ENCODE measurements at regions not wholly inside any gene's neighbourhood (a gene's known extent, or its start where the extent isn't known, plus 50 kb on each side); places are given as distances from the start of the nearest gene placed in this dataset.

DNA sequence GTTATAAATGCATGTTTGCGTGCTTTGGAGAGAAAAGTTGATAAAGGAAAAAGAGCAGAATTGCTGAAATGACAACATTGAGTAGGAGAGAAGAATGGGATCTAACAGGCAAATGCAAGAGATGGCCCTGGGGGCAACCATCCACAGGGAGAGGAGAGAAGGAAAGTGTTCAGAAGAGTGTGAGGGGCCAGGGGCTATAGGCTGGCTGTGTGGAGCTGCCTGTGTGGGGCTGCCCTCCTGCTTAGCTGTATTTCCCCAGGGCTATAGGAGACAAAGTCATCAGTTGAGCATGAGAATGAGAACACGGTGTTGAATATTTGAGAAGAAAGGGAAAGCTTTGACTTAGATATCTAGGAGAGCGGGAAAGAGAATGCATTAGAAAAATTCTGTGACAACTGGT is 572.0 kb downstream of the SOX11 start:
- H3K9ac ChIP-seq (ENCODE audit: low read depth, low read length, poor library complexity, severe bottlenecking): no peak overlapping the region
- no peaks in the 10 kb centered on the region for H3K4me1 ChIP-seq (ENCODE audit: insufficient read depth, low read length, poor library complexity, severe bottlenecking)
- no peaks in the 10 kb centered on the region for H3F3A ChIP-seq (ENCODE audit: low read depth)
- TF ChIP-seq EZH2phosphoT487 (IDR thresholded peaks at IDR 0.05; ENCODE audit: borderline replicate concordance): no peak
- TF ChIP-seq, protein P1, sequence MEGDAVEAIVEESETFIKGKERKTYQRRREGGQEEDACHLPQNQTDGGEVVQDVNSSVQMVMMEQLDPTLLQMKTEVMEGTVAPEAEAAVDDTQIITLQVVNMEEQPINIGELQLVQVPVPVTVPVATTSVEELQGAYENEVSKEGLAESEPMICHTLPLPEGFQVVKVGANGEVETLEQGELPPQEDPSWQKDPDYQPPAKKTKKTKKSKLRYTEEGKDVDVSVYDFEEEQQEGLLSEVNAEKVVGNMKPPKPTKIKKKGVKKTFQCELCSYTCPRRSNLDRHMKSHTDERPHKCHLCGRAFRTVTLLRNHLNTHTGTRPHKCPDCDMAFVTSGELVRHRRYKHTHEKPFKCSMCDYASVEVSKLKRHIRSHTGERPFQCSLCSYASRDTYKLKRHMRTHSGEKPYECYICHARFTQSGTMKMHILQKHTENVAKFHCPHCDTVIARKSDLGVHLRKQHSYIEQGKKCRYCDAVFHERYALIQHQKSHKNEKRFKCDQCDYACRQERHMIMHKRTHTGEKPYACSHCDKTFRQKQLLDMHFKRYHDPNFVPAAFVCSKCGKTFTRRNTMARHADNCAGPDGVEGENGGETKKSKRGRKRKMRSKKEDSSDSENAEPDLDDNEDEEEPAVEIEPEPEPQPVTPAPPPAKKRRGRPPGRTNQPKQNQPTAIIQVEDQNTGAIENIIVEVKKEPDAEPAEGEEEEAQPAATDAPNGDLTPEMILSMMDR (conservative IDR thresholded peaks at IDR 0.05; ENCODE audit: low read length): no peak
- H3K36me3 ChIP-seq (ENCODE audit: insufficient read depth, low read length): no peaks in the 10 kb centered on the region
- H3K4me2 ChIP-seq (ENCODE audit: low read depth, low read length, poor library complexity, severe bottlenecking): no peak overlapping the region
- no peaks in the 10 kb centered on the region for H3K9me3 ChIP-seq (ENCODE audit: insufficient read depth, low read depth, low read length)
- no peaks in the 10 kb centered on the region for H4K20me1 ChIP-seq (ENCODE audit: insufficient read depth, low read length, poor library complexity, severe bottlenecking)
- no peaks in the 10 kb centered on the region for H3K79me2 ChIP-seq (ENCODE audit: insufficient read depth, low read length)
- no peak overlapping the region for H2AFZ ChIP-seq (ENCODE audit: low read length)
- no peak overlapping the region for H3K4me3 ChIP-seq (ENCODE audit: low read length, poor library complexity, severe bottlenecking)
- H3K9me2 ChIP-seq (replicated peaks; ENCODE audit: low read depth, low read length): no peaks in the 10 kb centered on the region
- no peaks in the 10 kb centered on the region for H3K27me3 ChIP-seq (ENCODE audit: insufficient read depth, low read length, poor library complexity, severe bottlenecking)

DNA sequence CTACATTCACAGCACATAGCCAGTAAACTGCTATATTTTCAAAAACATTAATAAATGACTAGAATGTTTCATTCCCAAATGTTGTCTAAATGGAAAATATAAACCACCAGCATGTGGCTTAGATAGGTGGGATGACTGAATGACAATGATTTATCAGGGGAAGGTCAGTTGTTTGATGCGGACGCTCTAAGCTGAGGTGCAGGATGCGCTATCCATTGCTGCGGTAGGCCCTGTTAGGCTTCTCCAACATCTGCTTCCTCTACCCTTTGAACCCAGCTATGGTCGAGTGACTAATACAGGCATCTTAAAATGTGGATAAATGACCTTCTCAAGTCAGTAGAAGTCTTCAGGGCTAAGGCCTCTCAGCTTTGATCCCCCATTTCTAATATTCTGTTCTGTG is 584.2 kb downstream of the CMPK2 start:
- Histone ChIP-seq H3K4me1 (ENCODE audit: insufficient read depth, low read length, poor library complexity, severe bottlenecking) (no peaks in the 10 kb centered on the region), H4K20me1 (ENCODE audit: insufficient read depth, low read length, poor library complexity, severe bottlenecking) (no peaks in the 10 kb centered on the region), H3K27me3 (ENCODE audit: insufficient read depth, low read length, poor library complexity, severe bottlenecking) (no peaks in the 10 kb centered on the region), H3K9me2 (replicated peaks; ENCODE audit: low read depth, low read length) (no peaks in the 10 kb centered on the region), H3K36me3 (ENCODE audit: insufficient read depth, low read length) (no peaks in the 10 kb centered on the region), H3K79me2 (ENCODE audit: insufficient read depth, low read length) (no peaks in the 10 kb centered on the region), H3K9ac (ENCODE audit: low read depth, low read length, poor library complexity, severe bottlenecking) (no peak overlapping the region), H3K4me2 (ENCODE audit: low read depth, low read length, poor library complexity, severe bottlenecking) (no peak overlapping the region), H3F3A (ENCODE audit: low read depth) (no peaks in the 10 kb centered on the region), H2AFZ (ENCODE audit: low read length) (no peak overlapping the region), H3K9me3 (ENCODE audit: insufficient read depth, low read depth, low read length) (no peaks in the 10 kb centered on the region), H3K4me3 (ENCODE audit: low read length, poor library complexity, severe bottlenecking) (no peak overlapping the region)
- no peak for TF ChIP-seq EZH2phosphoT487 (IDR thresholded peaks at IDR 0.05; ENCODE audit: borderline replicate concordance)
- TF ChIP-seq, protein P1 (conservative IDR thresholded peaks at IDR 0.05; ENCODE audit: low read length): no peak

DNA sequence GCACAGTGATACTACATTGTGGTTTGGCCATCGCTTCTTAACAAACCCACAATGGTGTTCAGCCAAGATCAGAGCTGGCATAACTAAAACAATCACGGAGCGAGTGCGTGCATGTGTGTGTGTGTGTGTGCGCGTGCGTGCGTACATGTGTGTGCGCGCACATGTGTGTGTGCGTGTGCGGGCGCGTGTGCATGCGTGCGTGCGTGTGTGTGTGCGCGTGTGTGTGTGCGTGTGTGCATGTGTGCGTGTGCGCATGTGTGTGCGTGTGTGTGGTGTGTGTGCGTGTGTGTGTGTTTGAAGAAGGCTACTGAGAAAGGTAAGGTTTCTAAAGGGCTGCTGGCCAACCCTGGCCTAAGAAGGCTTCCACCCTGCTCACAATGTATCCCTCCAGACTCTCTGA is 582.4 kb downstream of the CMPK2 start:
- Histone ChIP-seq H3K36me3 (ENCODE audit: insufficient read depth, low read length) (no peaks in the 10 kb centered on the region), H3K9me2 (replicated peaks; ENCODE audit: low read depth, low read length) (no peaks in the 10 kb centered on the region)

More for the DNA sequence above, 582.4 kb downstream of the CMPK2 start:
- no peaks in the 10 kb centered on the region for H3F3A ChIP-seq (ENCODE audit: low read depth)
- TF ChIP-seq EZH2phosphoT487 (IDR thresholded peaks at IDR 0.05; ENCODE audit: borderline replicate concordance): no peak
- TF ChIP-seq, protein P1 (conservative IDR thresholded peaks at IDR 0.05; ENCODE audit: low read length): no peak
- H3K4me2 ChIP-seq (ENCODE audit: low read depth, low read length, poor library complexity, severe bottlenecking): no peak overlapping the region
- H3K9me3 ChIP-seq (ENCODE audit: insufficient read depth, low read depth, low read length): no peaks in the 10 kb centered on the region
- no peak overlapping the region for H2AFZ ChIP-seq (ENCODE audit: low read length)
- H3K4me3 ChIP-seq (ENCODE audit: low read length, poor library complexity, severe bottlenecking): no peak overlapping the region
- H3K27me3 ChIP-seq (ENCODE audit: insufficient read depth, low read length, poor library complexity, severe bottlenecking): no peaks in the 10 kb centered on the region
- H4K20me1 ChIP-seq (ENCODE audit: insufficient read depth, low read length, poor library complexity, severe bottlenecking): no peaks in the 10 kb centered on the region
- no peak overlapping the region for H3K9ac ChIP-seq (ENCODE audit: low read depth, low read length, poor library complexity, severe bottlenecking)
- no peaks in the 10 kb centered on the region for H3K79me2 ChIP-seq (ENCODE audit: insufficient read depth, low read length)
- H3K4me1 ChIP-seq (ENCODE audit: insufficient read depth, low read length, poor library complexity, severe bottlenecking): no peaks in the 10 kb centered on the region

All from Loucy (cell line).